Prostate gland (tissue), 2 donors: ENCODE measurements at regions not wholly inside any gene's neighbourhood (a gene's known extent, or its start where the extent isn't known, plus 50 kb on each side); places are given as distances from the start of the nearest gene placed in this dataset.

Source experiments
- CTCF ChIP-seq, 4 experiments: fragments of 200-600 bp in 2 of 4; fragments of 450-650 bp in 2 of 4; sonication (generic) in 2 of 4; IDR thresholded peaks; 1 replicate in 3 of 4; 2 replicates in 1 of 4; pipeline ENCODE4 v1.5.1; 2016 to 2019; ENCODE audit warnings: antibody characterized with exemption in 4 of 4, mild to moderate bottlenecking in 2 of 4, moderate library complexity in 2 of 4
- POLR2A ChIP-seq: fragments of 450-650 bp; IDR thresholded peaks from one replicate; pipeline ENCODE4 v1.6.1; 2016; ENCODE audit warnings: antibody characterized with exemption, mild to moderate bottlenecking

GRCh38 chr7:91358303-91358702 lies 94.1 kb downstream of the FZD1 start:
- no peak for TF ChIP-seq POLR2A
- TF ChIP-seq CTCF (IDR thresholded peaks at IDR 0.05), result no peak
